MM.1S (cell line): ENCODE measurements at regions not wholly inside any gene's neighbourhood (a gene's known extent, or its start where the extent isn't known, plus 50 kb on each side); places are given as distances from the start of the nearest gene placed in this dataset.

Experiments
- DNase-seq: peaks from one replicate; pipeline ENCODE4 v3.0.0-alpha.2; 2015
- H2AFZ ChIP-seq: fragments of 300-600 bp; sonication (generic); 2 replicates; pipeline ENCODE4 v1.6.0; 2016; ENCODE audit warnings: antibody characterized with exemption, low read length
- H3F3A ChIP-seq: fragments of 300-600 bp; sonication (generic); 2 replicates; pipeline ENCODE4 v1.6.1; 2016; ENCODE audit warnings: mild to moderate bottlenecking, antibody characterized with exemption, low read length, moderate library complexity, mixed read lengths; ENCODE audit not compliant: insufficient read depth
- H3K27ac ChIP-seq: fragments of 300-600 bp; sonication (generic); 2 replicates; pipeline ENCODE4 v1.5.1; 2016; ENCODE audit warnings: mild to moderate bottlenecking, low read length
- H3K27me3 ChIP-seq: fragments of 300-600 bp; sonication (generic); replicated peaks from 2 replicates; pipeline ENCODE4 v1.6.0; 2016; ENCODE audit warnings: low read length; ENCODE audit not compliant: insufficient read depth
- H3K36me3 ChIP-seq: fragments of 300-600 bp; sonication (generic); replicated peaks from 2 replicates; pipeline ENCODE4 v1.6.1; 2016; ENCODE audit warnings: mild to moderate bottlenecking, low read length, mixed read lengths; ENCODE audit not compliant: insufficient read depth
- H3K4me1 ChIP-seq: fragments of 300-600 bp; sonication (generic); 2 replicates; pipeline ENCODE4 v1.6.1; 2016; ENCODE audit warnings: low read length, mixed read lengths
- H3K4me2 ChIP-seq: fragments of 300-600 bp; sonication (generic); 2 replicates; pipeline ENCODE4 v1.6.0; 2016; ENCODE audit warnings: low read depth, low read length
- H3K4me3 ChIP-seq: fragments of 300-600 bp; sonication (generic); 2 replicates; pipeline ENCODE4 v1.5.1; 2016; ENCODE audit warnings: low read length, mixed read lengths
- H3K79me2 ChIP-seq: fragments of 300-600 bp; sonication (generic); 2 replicates; pipeline ENCODE4 v1.6.1; 2016; ENCODE audit warnings: mixed run types, low read length, mixed read lengths
- H3K9ac ChIP-seq: fragments of 300-600 bp; sonication (generic); 2 replicates; pipeline ENCODE4 v1.6.1; 2016; ENCODE audit warnings: low read length, mixed read lengths
- H3K9me2 ChIP-seq: fragments of 300-600 bp; sonication (generic); replicated peaks from 2 replicates; pipeline ENCODE4 v1.6.1; 2016; ENCODE audit warnings: mild to moderate bottlenecking, low read length, mixed read lengths; ENCODE audit not compliant: insufficient read depth
- H3K9me3 ChIP-seq: fragments of 300-600 bp; sonication (generic); replicated peaks from 2 replicates; pipeline ENCODE4 v1.6.1; 2016; ENCODE audit warnings: mild to moderate bottlenecking, low read length, mixed read lengths; ENCODE audit not compliant: insufficient read depth
- H4K20me1 ChIP-seq: fragments of 300-600 bp; sonication (generic); 2 replicates; pipeline ENCODE4 v1.6.1; 2016; ENCODE audit warnings: mild to moderate bottlenecking, low read length, moderate library complexity, mixed read lengths; ENCODE audit not compliant: insufficient read depth
- EZH2 ChIP-seq: fragments of 300-600 bp; sonication (generic); optimal IDR thresholded peaks from 2 replicates; pipeline ENCODE3; 2017; ENCODE audit warnings: low read depth, mild to moderate bottlenecking, antibody characterized with exemption, low read length, mixed read lengths
- EZH2phosphoT487 ChIP-seq: fragments of 300-600 bp; sonication (generic); IDR thresholded peaks from 2 replicates; pipeline ENCODE4 v1.6.1; 2018; ENCODE audit warnings: antibody characterized with exemption, low read length
- TF ChIP-seq, protein P1 (sequence below): fragments of 300-600 bp; sonication (generic); IDR thresholded peaks from 2 replicates; pipeline ENCODE4 v1.5.1; 2016; ENCODE audit warnings: antibody characterized with exemption, low read length, mixed read lengths

DNA sequence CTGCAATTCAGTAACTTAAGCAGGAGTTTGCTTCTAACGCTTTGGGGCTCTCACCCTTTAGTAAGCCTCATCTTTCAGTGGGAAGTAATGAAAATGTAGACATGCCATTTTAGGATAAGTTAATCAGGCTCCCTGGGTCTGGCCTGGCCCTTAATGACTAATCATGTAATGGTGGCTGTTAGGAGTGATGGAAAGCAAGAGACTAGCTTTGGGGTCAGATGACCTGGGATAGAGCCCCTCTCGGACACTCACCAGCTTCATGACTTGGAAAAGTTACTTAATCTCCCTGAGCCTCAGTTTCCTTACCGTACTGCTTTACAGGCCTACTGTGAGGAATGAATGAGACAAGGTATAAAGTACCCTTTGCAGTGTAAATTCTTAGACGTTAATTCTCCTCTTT is 194.4 kb downstream of the LPIN1 start:
- Histone ChIP-seq H3K36me3 (no peaks in the 10 kb centered on the region), H3K27me3 (no peaks in the 10 kb centered on the region), H3K9me2 (no peaks in the 10 kb centered on the region), H3K4me1 (no peaks in the 10 kb centered on the region; the same call in 1 of the 2 replicates), H4K20me1 (no peaks in the 10 kb centered on the region), H3K27ac (no peak overlapping the region), H3K4me3 (no peak overlapping the region), H3K4me2 (no peak overlapping the region), H3K79me2 (no peaks in the 10 kb centered on the region), H2AFZ (no peak overlapping the region), H3F3A (no peaks in the 10 kb centered on the region), H3K9me3 (no peaks in the 10 kb centered on the region), H3K9ac (no peak overlapping the region)
- TF ChIP-seq, protein P1, sequence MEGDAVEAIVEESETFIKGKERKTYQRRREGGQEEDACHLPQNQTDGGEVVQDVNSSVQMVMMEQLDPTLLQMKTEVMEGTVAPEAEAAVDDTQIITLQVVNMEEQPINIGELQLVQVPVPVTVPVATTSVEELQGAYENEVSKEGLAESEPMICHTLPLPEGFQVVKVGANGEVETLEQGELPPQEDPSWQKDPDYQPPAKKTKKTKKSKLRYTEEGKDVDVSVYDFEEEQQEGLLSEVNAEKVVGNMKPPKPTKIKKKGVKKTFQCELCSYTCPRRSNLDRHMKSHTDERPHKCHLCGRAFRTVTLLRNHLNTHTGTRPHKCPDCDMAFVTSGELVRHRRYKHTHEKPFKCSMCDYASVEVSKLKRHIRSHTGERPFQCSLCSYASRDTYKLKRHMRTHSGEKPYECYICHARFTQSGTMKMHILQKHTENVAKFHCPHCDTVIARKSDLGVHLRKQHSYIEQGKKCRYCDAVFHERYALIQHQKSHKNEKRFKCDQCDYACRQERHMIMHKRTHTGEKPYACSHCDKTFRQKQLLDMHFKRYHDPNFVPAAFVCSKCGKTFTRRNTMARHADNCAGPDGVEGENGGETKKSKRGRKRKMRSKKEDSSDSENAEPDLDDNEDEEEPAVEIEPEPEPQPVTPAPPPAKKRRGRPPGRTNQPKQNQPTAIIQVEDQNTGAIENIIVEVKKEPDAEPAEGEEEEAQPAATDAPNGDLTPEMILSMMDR: no peak
- DNase-seq: no peak

DNA sequence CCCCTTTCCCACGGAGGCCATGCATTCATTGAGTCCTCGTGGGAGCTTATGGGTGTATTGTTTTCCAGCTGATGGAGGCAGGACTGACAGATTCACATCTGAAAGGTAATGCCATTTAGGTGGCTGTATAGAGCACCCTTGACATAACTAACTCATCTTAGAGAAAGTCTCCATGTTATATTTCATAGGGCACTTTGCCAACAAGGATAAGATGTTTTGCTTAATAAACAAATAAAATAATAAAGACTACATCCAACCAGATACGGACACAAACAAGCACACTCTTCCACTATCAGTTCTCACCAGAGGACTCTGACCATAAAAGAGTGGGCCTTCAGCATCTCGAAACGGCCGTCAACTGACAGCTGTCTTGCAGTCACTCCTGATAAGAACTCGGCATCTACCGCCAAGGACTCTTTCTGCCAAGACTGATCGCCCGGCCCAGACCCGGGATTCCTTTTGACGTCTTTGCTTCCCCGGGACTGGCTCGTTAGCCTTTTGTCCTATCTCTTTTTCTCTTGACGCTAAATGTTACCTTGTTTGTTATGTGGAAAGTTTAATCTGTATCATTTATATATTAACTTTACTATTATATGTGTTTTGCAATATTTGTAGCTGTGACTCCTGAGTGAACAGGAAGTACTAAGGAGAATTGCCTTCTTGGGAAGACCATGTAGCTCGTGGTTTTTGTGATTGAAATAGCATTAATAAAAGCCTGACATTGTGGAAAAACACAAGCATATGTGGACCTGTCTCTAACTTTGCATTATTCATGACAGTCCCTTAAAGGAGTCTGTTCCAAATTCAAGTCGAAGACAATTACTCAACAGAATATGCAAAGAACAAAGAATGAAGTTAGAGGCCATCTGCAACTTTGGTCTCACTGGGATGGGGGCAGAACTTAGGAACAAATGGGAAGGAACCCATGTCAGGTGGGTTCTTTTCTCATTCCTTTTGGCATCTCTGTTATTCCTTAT is 195.1 kb downstream of the LPIN1 start:
- H2AFZ ChIP-seq: no peak overlapping the region
- no peaks in the 10 kb centered on the region for H3F3A ChIP-seq
- no peak overlapping the region for H3K4me2 ChIP-seq
- no peaks in the 10 kb centered on the region for H3K9me2 ChIP-seq
- no peak for TF ChIP-seq EZH2phosphoT487
- TF ChIP-seq EZH2: no peak
- TF ChIP-seq, protein P1: no peak
- no peaks in the 10 kb centered on the region for H3K27me3 ChIP-seq
- H3K79me2 ChIP-seq: no peaks in the 10 kb centered on the region
- H3K4me3 ChIP-seq: no peak overlapping the region
- no peaks in the 10 kb centered on the region for H3K36me3 ChIP-seq
- H3K9ac ChIP-seq: no peak overlapping the region
- H3K9me3 ChIP-seq: no peaks in the 10 kb centered on the region
- H3K27ac ChIP-seq: no peak overlapping the region
- no peaks in the 10 kb centered on the region for H4K20me1 ChIP-seq
- DNase-seq: no peak
- no peaks in the 10 kb centered on the region; the same call in 1 of the 2 replicates for H3K4me1 ChIP-seq

DNA sequence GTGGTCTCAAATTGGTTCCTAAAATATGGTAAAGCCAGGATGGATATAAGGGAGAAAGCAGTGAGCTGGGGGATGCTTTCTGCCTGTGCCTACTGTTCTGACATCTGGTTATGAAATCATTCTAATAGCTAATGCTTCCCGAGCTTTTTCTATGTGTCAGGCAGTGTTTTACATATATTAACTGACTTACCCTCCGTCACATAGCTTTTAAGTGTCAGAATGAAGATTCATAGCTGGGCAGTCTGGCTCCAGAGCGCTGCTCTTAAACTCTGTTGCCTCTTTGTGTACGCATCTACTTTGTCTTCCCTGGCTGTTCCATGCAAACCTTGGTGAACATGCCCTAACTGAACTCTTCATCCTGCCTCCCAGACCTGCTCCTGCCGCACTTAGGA is 195.7 kb downstream of the LPIN1 start:
- no peaks in the 10 kb centered on the region for H3K9me2 ChIP-seq
- TF ChIP-seq, protein P1: no peak
- TF ChIP-seq EZH2phosphoT487: no peak
- TF ChIP-seq EZH2: no peak
- no peaks in the 10 kb centered on the region; the same call in 1 of the 2 replicates for H3K4me1 ChIP-seq
- no peak overlapping the region for H2AFZ ChIP-seq
- no peaks in the 10 kb centered on the region for H3K79me2 ChIP-seq
- no peaks in the 10 kb centered on the region for H4K20me1 ChIP-seq
- no peaks in the 10 kb centered on the region for H3K9me3 ChIP-seq
- no peak overlapping the region for H3K4me3 ChIP-seq
- no peak overlapping the region for H3K4me2 ChIP-seq
- H3K9ac ChIP-seq: no peak overlapping the region
- no peak overlapping the region for H3K27ac ChIP-seq
- no peaks in the 10 kb centered on the region for H3K36me3 ChIP-seq
- H3K27me3 ChIP-seq: no peaks in the 10 kb centered on the region
- no peaks in the 10 kb centered on the region for H3F3A ChIP-seq
- no peak for DNase-seq
